AG09319 (cell line): ENCODE measurements at regions not wholly inside any gene's neighbourhood (a gene's known extent, or its start where the extent isn't known, plus 50 kb on each side); places are given as distances from the start of the nearest gene placed in this dataset.

Experiments
- DNase-seq: peaks from one replicate; pipeline ENCODE4 v3.0.0-alpha.2; 2010; ENCODE audit warnings: low read depth; ENCODE audit errors: extremely low read depth
- CTCF ChIP-seq: IDR thresholded peaks from 2 replicates; pipeline ENCODE4 v1.5.1; 2011; ENCODE audit warnings: low read depth, mild to moderate bottlenecking, inconsistent platforms, low read length, moderate library complexity

- TF ChIP-seq CTCF, result no peak
These were observed 88.6 kb downstream of the MPP7 start for GRCh38 chr10:28214219-28214618.

GRCh38 chr10:28211759-28212158 lies 91.1 kb downstream of the MPP7 start:
- DNase-seq, result no peak
- no peak for TF ChIP-seq CTCF

More at GRCh38 chr10:28214219-28214618, 88.6 kb downstream of the MPP7 start:
- no peak for DNase-seq

GRCh38 chr10:28207799-28208198 lies 95.1 kb downstream of the MPP7 start:
- no peak for DNase-seq
- TF ChIP-seq CTCF, result no peak

GRCh38 chr10:28202941-28203352 lies 99.9 kb downstream of the MPP7 start:
- no peak for DNase-seq
- no peak for TF ChIP-seq CTCF

GRCh38 chr10:28201410-28202400 lies 101.2 kb downstream of the MPP7 start:
- DNase-seq, result no peak
- no peak for TF ChIP-seq CTCF

GRCh38 chr10:28200775-28201174 lies 102.1 kb downstream of the MPP7 start:
- TF ChIP-seq CTCF, result no peak
- DNase-seq, result no peak

GRCh38 chr10:28199941-28200340 lies 102.9 kb downstream of the MPP7 start:
- no peak for TF ChIP-seq CTCF

More at GRCh38 chr10:28199941-28200340, 102.9 kb downstream of the MPP7 start:
- no peak for DNase-seq
